HT1080 (cell line): ENCODE measurements at regions not wholly inside any gene's neighbourhood (a gene's known extent, or its start where the extent isn't known, plus 50 kb on each side); places are given as distances from the start of the nearest gene placed in this dataset.
A peak's percentile ranks its signal among the peaks of the same experiment; 100 is the strongest.
"Not testable (repeated sequence)": the region's sequence is repeated elsewhere in the genome, so short reads cannot be mapped to it uniquely, and the experiment has no call there.

Experiments used
- DNase-seq: peaks from one replicate; pipeline ENCODE4 v3.0.0-alpha.2; 2015; ENCODE audit warnings: low read depth

DNA sequence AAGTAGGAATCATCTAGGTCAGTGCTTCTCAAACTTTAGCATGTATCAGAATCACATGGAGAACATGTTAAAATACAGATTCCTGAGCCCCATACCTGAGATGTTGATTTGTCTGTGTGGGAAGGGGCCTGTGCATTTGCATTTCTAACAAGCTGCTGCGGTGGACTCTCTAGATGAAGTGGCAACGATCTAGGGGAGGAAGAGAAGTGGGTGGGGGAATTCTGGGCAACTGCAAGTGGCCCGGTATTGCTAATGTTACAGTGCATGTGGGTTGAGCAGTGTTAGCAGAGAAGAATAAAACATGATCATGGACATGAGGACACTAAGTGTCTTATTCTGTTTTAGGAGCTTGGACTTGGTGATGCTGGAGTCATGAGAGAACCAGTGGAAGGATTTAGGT, 329.0 kb downstream of the OLFM4 start:
- no peak for DNase-seq

DNA sequence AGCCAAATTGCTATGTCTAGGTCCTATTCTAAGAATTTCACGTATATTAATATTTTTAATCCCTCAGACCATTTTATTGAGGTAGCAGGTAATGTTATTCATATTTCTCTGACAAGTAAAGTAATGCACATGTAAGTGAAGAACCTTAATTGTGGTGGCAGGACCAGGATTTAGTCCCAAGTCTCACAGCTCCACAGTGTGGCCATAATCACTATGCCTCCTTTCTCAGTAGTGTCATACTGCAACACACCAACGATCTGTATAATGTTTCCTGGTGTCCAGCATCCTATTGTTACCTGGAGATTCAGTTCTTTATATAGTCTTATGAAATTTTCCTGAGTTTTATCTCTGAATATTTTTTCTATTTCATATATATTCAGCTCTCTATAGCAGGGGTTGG, 340.3 kb downstream of the OLFM4 start:
- DNase-seq, result no peak

DNA sequence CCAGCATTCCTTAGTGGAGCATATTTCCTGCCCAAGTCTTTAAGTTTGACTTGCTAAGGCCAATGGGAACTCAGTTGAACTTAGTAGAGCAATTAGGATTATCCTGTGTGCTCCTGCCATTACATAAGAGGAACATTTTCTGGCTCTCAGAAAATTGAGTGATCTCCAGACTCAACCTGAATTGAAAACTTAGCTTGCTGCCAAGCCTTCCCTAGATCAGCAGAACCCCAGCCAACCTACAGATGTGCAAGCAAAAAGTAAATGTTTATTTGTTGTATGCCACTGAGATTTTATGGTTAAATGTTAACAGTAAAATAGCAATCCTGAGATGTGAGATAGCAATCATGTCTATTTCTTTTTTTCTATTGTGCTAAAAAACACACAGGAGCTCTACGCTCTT, 350.9 kb downstream of the OLFM4 start:
- no peak for DNase-seq

DNA sequence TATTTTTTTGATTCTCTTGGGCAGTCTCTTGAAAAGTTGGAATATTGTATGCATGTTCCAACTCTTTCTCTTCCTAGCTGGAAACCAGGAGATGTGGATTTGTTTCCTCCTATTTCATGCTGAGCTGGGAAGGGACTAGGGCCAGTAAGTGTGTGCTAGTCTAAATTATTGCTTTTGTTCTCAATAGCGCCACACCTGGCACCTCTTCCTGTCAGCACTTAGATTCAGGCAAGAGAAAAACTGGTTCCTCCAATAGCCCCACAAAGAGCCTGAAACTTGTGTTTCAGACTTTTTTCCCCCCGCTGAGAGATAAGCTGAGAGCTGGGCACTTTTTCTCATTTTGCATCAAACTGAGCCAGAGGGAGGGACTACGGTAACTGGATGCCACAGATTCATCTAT, 353.4 kb downstream of the OLFM4 start:
- DNase-seq, result no peak

DNA sequence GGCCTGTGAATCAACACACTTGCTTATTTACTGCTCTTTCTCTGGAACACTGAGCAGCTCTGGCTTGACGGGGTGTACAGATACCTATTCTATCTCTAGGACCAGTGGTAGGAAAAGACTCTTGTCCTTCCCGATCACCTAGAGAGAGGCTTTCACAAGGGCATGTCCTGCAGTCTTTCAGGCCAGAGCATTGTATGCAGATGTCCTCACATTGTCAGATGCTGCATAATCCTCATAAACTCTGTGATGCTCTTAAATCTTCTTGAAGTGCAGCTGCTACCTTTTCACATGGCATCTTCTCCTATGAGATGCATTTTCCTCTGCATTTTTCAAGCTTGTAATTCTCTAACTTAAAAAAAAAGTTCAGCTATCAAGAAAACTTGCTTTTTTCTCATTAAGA, 369.4 kb downstream of the OLFM4 start:
- DNase-seq, result no peak

DNA sequence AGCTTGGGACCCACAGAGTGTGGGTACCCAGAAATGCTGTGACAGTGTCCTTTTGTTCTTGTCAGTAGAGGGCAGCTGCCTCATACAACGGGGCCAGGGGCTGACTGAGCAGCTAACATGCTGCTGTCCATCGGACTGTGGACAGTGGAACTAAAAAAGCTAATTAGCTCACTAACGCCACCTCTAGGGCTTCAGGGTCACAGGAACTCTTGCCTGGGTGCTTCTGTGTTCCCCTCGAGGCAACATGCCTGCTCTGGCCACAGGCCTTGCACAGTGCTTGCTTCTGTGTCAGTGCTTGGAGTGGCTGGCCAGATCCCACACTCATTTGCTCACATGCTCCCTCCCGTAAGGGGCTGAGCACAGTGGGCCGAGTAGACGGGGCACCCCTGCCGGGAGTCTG, 377.0 kb downstream of the OLFM4 start:
- DNase-seq, result peak; percentile 13

DNA sequence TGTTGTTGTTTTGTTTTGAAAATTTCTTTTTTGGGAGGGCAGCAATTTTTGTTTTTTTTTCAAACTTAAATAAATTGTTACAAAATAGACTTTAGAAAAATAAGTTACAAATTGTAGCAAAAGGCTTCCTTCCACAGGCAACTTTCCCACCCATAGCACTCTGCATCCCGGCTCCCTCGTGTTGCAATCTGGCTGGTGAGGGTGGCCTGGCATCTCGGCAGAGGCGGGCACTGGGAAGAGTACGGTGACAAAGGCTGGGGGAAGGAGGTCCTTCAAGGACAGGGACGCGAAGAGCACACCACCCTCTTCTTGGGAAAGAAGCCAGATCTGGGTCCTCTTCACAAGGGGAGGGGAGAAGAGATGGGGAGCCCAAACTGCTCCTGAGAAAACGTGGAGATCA, 379.7 kb downstream of the OLFM4 start:
- no peak for DNase-seq

DNA sequence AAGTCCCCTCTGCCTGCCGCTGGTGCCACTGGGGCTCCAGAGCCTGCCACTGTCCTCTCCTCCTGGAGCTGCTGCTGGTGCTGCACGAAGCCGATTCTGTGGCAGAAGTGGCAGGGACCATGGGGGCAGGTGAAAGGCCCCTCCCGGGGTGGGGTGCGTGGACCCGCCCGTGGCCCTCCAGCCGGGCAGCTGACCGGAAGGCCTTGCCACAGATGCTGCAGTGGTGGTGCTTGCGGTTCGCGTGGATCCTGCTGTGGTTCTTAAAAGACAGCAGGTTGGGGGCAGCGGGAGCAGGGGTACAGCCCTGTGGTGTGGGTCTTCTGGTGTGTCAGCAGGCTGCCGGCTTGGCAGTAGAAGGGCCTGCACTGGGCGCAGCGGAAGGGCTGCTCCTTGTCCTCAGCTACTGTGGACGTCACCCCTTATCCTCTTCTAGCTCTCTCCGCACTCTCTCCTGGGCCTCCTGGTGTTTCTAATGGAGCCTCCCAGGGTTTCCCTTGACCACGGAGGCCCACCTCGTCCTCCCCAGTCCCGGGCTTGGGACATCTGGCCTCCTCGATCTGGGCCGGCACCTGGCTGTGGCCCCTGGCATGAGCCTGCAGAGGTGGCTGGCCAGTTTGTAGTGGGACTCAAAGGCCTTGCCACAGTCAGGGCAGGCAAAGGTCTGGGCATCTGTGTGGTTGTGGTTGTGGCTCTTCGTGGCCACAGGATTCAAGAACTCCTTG, 380.4 kb downstream of the OLFM4 start:
- no peak for DNase-seq

DNA sequence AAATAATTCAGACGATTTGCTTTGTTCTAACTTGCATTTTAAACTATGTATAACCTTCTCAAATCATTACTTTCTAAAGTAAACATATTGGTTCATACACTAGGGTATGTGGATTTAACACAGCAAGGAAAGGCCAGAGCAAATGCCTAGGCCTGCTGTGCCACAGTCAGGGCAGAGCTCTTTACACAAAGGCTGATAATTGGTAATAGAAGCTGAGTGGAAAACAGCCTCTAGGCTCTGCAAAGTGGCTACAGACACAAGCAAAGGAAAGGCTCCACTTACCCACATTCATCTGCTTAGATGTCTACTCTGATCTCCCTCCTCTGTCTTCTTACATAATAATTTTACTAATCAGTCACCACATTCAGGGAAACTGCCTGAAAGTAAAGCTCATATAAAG, 382.9 kb downstream of the OLFM4 start:
- no peak for DNase-seq

DNA sequence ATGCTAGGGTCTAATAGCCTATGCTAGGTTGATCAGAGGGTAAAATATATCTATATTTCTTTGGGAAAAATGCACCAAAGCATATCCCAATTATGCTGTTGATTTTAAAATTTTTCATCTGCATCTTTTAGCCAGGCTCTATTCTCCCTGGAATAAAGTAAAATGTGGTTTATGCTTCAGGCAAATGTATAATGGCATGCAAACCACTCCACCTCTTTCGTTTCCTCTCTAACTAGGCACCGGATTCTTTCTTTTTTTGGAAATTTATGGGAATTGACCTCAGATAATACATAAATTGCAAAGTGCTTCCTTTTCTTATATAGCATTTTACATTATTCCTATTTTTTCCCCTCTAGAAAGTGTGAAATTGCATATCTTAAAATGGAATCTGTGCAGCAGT, 386.5 kb downstream of the OLFM4 start:
- DNase-seq, result no peak

DNA sequence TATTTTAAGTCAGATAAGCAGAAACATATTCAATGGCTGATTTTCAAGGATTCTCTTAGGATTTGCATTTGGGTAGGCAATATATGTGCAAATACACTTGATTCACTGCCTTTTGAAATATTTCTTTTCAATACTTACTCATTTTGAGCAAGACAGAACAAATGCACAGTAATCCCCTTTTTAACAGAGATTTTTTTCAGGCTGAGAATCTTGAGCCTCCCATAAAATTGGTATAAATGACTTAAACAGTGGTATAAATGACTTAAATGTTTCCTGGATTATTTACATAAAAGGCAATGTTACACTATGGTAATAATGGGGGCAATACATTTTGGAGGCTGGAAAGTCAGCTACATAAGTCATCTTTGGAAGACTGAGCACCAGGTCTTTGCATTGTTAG, 389.0 kb downstream of the OLFM4 start:
- no peak for DNase-seq

DNA sequence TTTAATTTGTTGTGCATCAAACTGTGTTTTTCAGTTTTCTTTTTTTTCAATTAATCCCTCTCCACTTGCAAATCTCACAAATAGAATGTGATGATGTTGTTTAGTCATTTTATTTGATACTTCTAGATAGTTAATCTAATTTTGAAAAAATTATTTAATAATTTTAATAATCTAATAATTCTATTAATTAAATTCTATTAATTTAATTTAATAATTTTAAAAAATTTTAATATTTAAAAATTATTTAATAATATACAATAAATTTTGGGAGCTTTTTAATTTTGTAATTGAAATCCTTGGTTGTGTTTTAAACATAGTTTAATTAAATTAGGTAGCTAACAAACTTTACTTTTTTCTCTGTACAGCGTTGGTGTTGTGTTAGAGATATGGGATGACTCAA, 393.8 kb downstream of the OLFM4 start:
- DNase-seq, result no peak

DNA sequence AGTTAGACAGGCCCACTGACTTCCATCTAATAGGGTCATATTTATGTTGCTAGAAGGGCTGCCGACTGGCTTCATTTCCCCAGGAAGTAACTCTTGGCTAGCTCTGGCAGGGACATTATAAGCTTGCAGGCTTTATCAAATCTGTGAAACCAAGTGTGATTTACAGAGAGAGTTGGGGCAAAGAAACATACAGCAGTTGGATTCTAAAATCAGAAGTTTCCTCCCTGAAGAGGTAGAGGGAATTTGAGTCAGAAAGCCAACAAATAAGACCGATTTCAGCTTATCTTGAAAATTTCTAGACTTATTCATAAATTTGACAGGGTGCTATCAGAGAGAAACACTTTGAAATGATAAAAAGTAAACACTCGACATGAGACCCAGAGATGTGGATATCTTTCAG, 407.8 kb downstream of the OLFM4 start:
- no peak for DNase-seq

DNA sequence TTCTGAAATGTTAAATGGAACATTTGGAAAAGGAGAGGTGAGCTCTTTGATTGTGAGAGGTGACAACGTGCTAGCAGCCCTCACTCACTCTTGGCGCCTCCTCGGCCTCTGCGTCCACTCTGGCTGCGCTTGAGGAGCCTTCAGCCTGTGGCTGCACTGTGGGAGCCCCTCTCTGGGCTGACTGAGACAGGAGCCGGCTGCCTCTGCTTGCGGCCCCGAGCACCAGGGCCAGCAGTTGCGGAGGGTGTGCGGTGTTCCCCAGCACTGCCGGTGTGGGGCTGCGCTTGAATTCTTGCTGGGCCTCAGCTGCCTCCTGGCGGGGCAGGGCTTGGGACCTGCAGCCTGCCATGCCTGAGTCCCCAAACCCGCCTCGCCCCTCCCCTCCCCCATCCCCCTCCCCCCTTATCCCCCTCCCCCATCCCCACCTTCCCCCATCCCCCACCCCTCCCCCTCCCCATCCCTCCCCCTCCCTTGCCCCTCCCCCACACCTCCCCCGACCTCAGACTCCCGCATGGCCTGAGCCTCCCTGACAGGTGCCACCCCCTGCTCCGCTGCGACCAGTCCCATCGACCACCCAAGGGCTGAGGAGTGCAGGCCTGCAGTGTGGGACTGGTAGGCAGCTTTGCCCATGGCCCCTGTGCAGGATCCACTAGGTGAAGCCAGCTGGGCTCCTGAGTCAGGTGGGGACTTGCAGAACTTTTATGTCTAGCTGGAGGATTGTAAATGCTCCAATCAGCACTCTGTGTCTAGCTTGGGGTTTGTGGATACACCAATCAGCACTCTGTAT, 411.0 kb downstream of the OLFM4 start:
- no peak for DNase-seq

DNA sequence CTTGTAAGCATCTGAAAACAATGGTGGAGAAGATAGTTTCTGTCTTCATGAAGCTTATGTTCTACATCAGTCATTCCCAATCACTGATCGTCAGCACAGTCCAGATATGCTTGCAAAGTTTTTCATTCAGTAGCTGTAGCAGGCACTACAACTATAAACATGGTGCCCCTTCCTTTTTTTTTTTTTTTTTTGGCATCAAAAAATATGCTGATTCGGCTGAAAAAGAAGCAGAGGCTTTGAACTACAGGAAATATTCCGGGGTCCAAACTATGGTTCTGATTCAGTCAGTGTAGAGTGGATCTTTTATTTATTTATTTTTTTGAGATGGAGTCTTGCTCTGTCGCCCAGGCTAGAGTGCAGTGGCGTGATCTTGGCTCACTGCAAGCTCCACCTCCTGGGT, 414.4 kb downstream of the OLFM4 start:
- no peak for DNase-seq

DNA sequence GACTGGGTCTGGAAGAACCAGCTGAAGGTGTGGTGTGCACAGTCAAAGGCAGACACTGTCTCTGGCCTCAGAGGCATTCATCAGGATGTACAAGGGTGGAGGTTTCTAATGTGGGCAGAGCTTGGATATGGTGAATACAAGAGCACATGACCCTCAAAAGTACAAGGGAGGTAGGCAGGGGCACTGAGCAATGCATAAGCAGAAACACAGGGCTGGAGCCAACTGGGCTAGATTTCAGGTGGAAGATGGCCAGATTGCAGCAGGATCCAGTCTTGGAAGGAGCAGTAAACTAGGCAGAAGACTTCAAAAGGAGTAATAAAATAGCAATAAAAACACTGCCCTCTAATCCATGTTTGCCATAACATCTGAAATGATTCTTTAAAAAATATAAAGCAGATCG, 417.1 kb downstream of the OLFM4 start:
- no peak for DNase-seq

DNA sequence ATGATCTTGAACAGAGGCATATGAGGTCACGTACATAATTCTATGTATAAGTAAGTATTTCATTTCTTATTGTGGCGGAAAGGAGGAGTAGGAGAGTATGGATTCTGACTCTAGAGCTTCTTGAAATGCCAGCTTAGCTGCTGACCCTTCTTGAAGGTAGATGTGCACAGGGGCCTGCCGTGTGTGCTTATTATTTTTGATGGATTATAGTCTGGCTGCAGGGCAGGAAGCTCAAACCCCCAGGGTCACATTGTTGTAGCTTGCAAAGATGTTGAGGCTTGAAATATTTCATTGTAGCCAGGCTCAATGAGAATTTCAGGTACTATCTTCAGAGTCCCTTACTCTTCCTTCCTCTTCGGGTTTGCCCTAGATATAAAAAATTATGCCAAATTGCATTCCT, 418.8 kb downstream of the OLFM4 start:
- DNase-seq, result no peak

DNA sequence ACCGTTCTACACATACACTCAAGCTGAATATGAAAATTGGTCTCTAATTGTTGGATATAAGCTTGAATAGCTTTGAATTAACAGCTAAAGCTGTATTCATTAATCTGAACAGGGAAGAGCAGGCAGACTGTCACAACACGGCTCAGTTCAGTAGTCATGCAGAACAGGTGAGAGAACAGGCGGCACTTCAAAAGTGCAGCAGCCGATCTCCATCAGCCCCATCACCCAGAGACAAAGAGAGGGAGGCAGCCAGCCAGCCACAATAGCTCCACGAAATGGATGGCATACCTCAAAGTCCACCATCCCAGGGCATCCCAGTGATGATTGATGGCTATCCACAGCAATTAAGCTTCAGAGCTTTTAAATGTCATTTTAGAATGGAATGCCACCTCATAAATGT, 419.2 kb downstream of the OLFM4 start:
- DNase-seq, result no peak

DNA sequence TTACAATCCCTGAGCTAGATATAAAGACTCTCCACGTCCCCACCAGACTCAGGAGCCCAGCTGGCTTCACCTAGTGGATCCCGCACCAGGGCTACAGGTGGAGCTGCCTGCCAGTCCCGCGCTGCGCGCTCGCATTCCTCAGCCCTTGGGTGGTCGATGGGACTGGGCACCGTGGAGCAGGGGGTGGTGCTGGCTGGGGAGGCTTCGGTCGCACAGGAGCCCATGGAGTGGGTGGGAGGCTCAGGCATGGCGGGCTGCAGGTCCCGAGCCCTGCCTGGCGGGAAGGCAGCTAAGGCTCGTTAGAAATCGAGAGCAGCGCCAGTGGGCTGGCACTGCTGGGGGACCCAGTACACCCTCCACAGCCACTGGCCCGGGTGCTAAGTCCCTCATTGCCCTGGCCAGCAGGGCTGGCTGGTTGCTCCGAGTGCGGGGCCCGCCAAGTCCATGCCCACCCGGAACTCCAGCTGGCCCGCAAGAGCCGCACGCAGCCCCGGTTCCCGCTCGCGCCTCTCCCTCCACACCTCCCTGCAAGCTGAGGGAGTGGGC, 423.7 kb downstream of the OLFM4 start:
- not testable (repeated sequence) for DNase-seq

DNA sequence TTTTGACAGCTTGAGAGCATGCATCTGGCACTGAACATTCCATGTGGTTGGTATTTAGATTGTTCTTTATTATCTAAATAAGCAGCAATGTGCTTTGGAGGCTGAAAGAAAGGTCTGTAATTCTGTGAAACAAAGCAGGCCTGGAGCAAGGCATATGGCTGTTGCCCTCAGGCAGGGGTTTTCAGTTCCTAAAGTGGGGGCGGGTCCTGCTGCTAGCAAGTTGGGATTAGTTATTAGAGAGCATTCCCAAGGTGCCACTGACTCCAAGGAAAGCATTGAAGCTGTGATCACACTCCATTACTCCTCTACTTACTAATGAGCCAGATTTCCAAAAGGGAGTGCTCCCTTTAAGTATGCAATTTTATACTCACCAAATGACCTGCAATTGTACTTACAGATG, 432.2 kb downstream of the OLFM4 start:
- no peak for DNase-seq

DNA sequence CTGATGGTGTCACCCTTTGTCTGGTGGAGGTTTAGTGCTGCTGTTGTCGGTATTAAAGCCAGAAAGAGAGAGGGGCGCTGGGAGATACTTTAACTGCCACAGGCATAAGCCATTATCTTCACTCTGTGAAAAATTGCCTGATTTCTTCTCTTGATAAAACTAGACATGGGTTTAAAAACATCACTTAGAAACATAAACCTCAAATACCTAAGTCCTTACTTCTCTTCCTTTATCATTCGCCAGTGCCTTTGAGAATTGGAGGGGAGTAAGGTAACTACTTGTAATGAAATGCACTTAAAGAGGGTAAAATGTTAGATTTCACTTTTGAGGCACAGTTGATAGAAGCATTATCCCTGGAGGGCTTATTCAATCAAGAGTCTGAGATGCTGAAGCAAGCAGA, 434.5 kb downstream of the OLFM4 start:
- no peak for DNase-seq

DNA sequence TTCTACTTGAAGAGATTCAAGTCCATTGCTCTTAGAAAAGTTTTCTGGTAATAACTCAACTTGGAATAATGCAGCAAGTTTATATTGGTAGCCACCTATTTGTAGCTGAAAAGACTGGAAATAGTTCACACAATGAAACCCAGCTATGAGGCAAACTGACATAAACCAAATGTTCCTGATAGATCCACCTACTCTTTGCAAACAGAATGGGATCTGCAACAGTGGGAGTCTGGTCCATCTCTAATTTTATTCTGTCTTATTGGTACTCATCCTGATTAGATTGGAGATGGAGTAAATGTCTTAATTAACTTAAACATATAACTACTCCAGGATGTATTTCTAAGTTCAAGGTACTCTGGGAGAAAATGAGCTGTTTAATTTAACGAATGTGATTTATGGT, 438.0 kb downstream of the OLFM4 start:
- no peak for DNase-seq

DNA sequence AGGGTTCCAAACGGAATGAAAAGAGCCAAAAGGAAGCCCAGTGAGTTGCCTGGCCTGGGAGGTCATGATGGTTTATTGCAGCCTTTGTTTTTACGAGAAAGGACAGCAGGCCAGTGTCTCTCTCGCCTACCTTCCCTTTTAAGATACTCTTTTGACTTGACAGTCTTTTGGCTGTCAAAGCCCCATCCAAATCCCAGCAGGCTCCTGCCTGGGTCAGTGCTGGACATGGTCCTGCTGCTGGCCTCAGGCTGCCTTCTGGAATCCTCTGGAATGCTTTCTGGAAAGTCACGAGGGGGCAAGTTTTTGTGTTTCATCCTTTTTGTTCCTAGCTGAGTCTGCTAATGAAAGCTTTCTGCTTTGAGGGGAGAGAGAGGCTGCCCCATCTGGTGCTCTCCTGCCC, 444.8 kb downstream of the OLFM4 start:
- DNase-seq, result no peak
